ENCODE measurements at regions not wholly inside any gene's neighbourhood (a gene's known extent, or its start where the extent isn't known, plus 50 kb on each side); places are given as distances from the start of the nearest gene placed in this dataset.
"Not testable (repeated sequence)": the region's sequence is repeated elsewhere in the genome, so short reads cannot be mapped to it uniquely, and the experiment has no call there.

GRCh38 chr7:106471686-106472440, 187.1 kb upstream of the NAMPT start:
- DNase-seq = no peak

- DNase-seq = no peak
Measured at GRCh38 chr7:106471021-106471420, 186.2 kb upstream of the NAMPT start.

GRCh38 chr7:106466867-106467266, 182.1 kb upstream of the NAMPT start:
- DNase-seq = no peak

- no peak for DNase-seq
Measured at GRCh38 chr7:106465704-106466468, 181.1 kb upstream of the NAMPT start.

GRCh38 chr7:106464651-106465050, 179.9 kb upstream of the NAMPT start:
- DNase-seq = no peak

- no peak for DNase-seq
Measured at GRCh38 chr7:106463851-106464611, 179.2 kb upstream of the NAMPT start.

- no peak for DNase-seq
Measured at GRCh38 chr7:106462914-106463482, 178.2 kb upstream of the NAMPT start.

GRCh38 chr7:106462365-106462859, 177.6 kb upstream of the NAMPT start:
- DNase-seq = no peak

GRCh38 chr7:106460792-106461254, 176.0 kb upstream of the NAMPT start:
- DNase-seq = no peak

GRCh38 chr7:106459397-106460072, 174.8 kb upstream of the NAMPT start:
- DNase-seq = no peak

GRCh38 chr7:106457678-106458077, 172.9 kb upstream of the NAMPT start:
- no peak for DNase-seq

- DNase-seq = no peak
Measured at GRCh38 chr7:106456329-106456728, 171.5 kb upstream of the NAMPT start.

- no peak for DNase-seq
Measured at GRCh38 chr7:106452031-106452851, 167.5 kb upstream of the NAMPT start.

- no peak for DNase-seq
Measured at GRCh38 chr7:106451171-106451570, 166.4 kb upstream of the NAMPT start.

- DNase-seq = no peak
Measured at GRCh38 chr7:106450716-106451115, 165.9 kb upstream of the NAMPT start.

GRCh38 chr7:106448992-106449859, 164.4 kb upstream of the NAMPT start:
- DNase-seq = no peak

- DNase-seq = no peak
Measured at GRCh38 chr7:106448346-106448991, 163.7 kb upstream of the NAMPT start.

GRCh38 chr7:106447318-106447847, 162.6 kb upstream of the NAMPT start:
- DNase-seq = no peak

- not testable (repeated sequence) for DNase-seq
Measured at GRCh38 chr7:106445366-106445765, 160.6 kb upstream of the NAMPT start.

Data from KG1 (cell line).